ENCODE measurements at regions not wholly inside any gene's neighbourhood (a gene's known extent, or its start where the extent isn't known, plus 50 kb on each side); places are given as distances from the start of the nearest gene placed in this dataset.

- Histone ChIP-seq H3K9me2 (replicated peaks; ENCODE audit: insufficient read depth, low read length) (no peaks in the 10 kb centered on the region), H3K4me2 (ENCODE audit: low read depth, low read length, poor library complexity, severe bottlenecking) (no peak overlapping the region), H3K4me1 (ENCODE audit: low read length) (no peaks in the 10 kb centered on the region), H4K20me1 (ENCODE audit: insufficient read depth, low read depth, low read length) (no peaks in the 10 kb centered on the region), H2AFZ (ENCODE audit: low read length) (no peak overlapping the region), H3K9ac (ENCODE audit: low read length) (no peak overlapping the region), H3K27ac (ENCODE audit: low read length) (no peak overlapping the region), H3K4me3 (ENCODE audit: low read length) (no peak overlapping the region), H3K27me3 (ENCODE audit: low read length) (no peaks in the 10 kb centered on the region), H3K79me2 (ENCODE audit: low read length) (no peaks in the 10 kb centered on the region), H3K36me3 (ENCODE audit: insufficient read depth, low read length) (no peaks in the 10 kb centered on the region), H3K9me3 (ENCODE audit: low read length) (no peaks in the 10 kb centered on the region)
- DNase-seq, result no peak
These were observed 197.6 kb downstream of the BCOR start for GRCh38 chrX:39899856-39900776.

DNA sequence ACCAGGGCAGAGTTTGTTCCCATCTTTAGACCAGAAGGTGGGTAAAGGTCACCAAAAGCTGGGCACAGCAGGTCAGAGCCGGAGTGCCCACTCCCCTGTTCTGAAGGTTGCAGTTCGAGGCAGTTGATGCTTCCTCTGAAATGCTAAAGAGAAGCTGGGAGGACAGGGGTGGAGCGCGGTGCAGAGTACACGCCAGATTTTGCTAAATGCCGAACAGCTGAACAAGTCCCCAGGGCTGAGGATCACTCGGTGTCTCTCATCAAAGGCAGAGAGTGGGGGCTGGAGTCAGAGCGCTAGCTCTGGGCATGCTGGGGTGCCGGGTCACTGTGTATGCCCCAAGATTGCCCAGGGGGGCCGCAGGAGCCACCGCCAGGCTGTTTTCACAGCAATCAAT, 197.0 kb downstream of the BCOR start:
- Histone ChIP-seq H3K27me3 (ENCODE audit: low read length) (no peaks in the 10 kb centered on the region), H2AFZ (ENCODE audit: low read length) (no peak overlapping the region), H3K4me1 (ENCODE audit: low read length) (no peaks in the 10 kb centered on the region)

DNA sequence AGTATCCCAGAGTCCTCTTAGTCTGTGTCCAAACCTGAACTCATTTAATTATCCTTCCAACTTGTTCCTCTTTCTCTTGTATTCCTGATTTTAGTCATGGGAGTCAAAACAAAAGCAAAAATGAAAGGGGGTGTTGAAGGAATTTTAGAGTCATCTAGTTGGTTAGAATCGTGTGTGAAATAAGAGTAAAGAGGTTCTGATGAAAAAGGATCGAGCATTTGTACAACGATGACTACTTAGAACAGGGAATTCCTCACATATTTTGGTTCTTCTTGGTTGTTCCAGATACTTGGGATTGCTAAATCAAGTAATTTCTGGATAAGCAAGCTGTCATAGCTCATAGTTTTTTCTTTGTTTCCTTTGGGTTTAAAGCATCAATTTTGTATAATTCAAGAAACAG, 194.4 kb downstream of the BCOR start:
- Histone ChIP-seq H3K4me3 (ENCODE audit: low read length) (no peak overlapping the region), H3K4me2 (ENCODE audit: low read depth, low read length, poor library complexity, severe bottlenecking) (no peak overlapping the region), H3K9me2 (replicated peaks; ENCODE audit: insufficient read depth, low read length) (no peaks in the 10 kb centered on the region), H2AFZ (ENCODE audit: low read length) (no peak overlapping the region), H3K27ac (ENCODE audit: low read length) (no peak overlapping the region), H3K27me3 (ENCODE audit: low read length) (no peaks in the 10 kb centered on the region), H3K79me2 (ENCODE audit: low read length) (no peaks in the 10 kb centered on the region), H3K4me1 (ENCODE audit: low read length) (no peaks in the 10 kb centered on the region), H3K9ac (ENCODE audit: low read length) (no peak overlapping the region), H4K20me1 (ENCODE audit: insufficient read depth, low read depth, low read length) (no peaks in the 10 kb centered on the region), H3K9me3 (ENCODE audit: low read length) (no peaks in the 10 kb centered on the region), H3K36me3 (ENCODE audit: insufficient read depth, low read length) (no peaks in the 10 kb centered on the region)
- DNase-seq, result no peak

More for the DNA sequence above, 197.0 kb downstream of the BCOR start:
- Histone ChIP-seq H3K36me3 (ENCODE audit: insufficient read depth, low read length) (no peaks in the 10 kb centered on the region), H3K27ac (ENCODE audit: low read length) (no peak overlapping the region), H3K9me2 (replicated peaks; ENCODE audit: insufficient read depth, low read length) (no peaks in the 10 kb centered on the region), H4K20me1 (ENCODE audit: insufficient read depth, low read depth, low read length) (no peaks in the 10 kb centered on the region), H3K4me2 (ENCODE audit: low read depth, low read length, poor library complexity, severe bottlenecking) (no peak overlapping the region), H3K4me3 (ENCODE audit: low read length) (no peak overlapping the region), H3K9me3 (ENCODE audit: low read length) (no peaks in the 10 kb centered on the region), H3K9ac (ENCODE audit: low read length) (no peak overlapping the region), H3K79me2 (ENCODE audit: low read length) (no peaks in the 10 kb centered on the region)
- no peak for DNase-seq

- H3K27me3 ChIP-seq (ENCODE audit: low read length), result no peaks in the 10 kb centered on the region
- DNase-seq, result no peak
These were observed 193.8 kb downstream of the BCOR start for GRCh38 chrX:39903937-39904336.

DNA sequence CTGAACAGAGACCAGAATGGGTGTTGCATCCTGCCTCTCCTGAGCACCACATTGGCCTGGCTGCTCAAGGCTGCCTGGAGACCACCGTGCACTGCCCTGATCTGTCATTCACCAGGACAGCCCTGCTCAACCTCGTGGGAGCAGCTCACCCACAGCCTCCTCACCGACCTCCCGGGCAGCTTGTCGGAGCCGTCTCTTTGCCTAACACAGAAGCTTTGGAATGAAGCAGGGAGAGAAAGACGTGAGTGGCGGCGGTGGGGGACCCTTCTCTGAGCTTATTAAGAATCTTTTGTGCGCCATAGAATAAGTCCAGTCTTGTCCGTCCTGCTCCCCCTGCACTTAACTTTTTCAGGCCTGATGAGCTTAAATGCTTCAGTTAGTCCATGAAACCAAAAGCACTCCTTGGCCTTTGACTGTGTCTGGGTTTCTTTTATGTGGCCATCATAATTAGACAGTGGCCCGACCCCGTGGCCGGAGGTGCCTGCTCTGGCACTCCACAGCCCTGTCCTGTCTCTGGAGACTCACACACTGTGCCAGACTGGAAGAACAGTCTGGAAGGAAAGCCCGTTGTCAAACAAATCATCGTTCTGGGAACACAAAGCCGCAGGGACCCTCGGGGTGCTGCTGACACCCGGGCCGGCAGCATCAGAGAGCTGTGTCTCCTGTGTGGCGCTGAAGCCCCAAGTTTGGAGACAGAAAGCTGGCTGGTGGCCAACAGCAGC, 192.8 kb downstream of the BCOR start:
- H3K27me3 ChIP-seq (ENCODE audit: low read length), result no peaks in the 10 kb centered on the region
- H3K9me2 ChIP-seq (replicated peaks; ENCODE audit: insufficient read depth, low read length), result no peaks in the 10 kb centered on the region
- H3K9ac ChIP-seq (ENCODE audit: low read length), result no peak overlapping the region
- no peak for DNase-seq
- no peaks in the 10 kb centered on the region for H3K4me1 ChIP-seq (ENCODE audit: low read length)
- no peak overlapping the region for H3K4me2 ChIP-seq (ENCODE audit: low read depth, low read length, poor library complexity, severe bottlenecking)
- H3K36me3 ChIP-seq (ENCODE audit: insufficient read depth, low read length), result no peaks in the 10 kb centered on the region
- H3K79me2 ChIP-seq (ENCODE audit: low read length), result no peaks in the 10 kb centered on the region
- no peak overlapping the region for H3K4me3 ChIP-seq (ENCODE audit: low read length)
- H3K27ac ChIP-seq (ENCODE audit: low read length), result no peak overlapping the region
- H3K9me3 ChIP-seq (ENCODE audit: low read length), result no peaks in the 10 kb centered on the region
- no peak overlapping the region for H2AFZ ChIP-seq (ENCODE audit: low read length)
- H4K20me1 ChIP-seq (ENCODE audit: insufficient read depth, low read depth, low read length), result no peaks in the 10 kb centered on the region

More at GRCh38 chrX:39903937-39904336, 193.8 kb downstream of the BCOR start:
- Histone ChIP-seq H3K9me3 (ENCODE audit: low read length) (no peaks in the 10 kb centered on the region), H3K4me1 (ENCODE audit: low read length) (no peaks in the 10 kb centered on the region), H3K4me2 (ENCODE audit: low read depth, low read length, poor library complexity, severe bottlenecking) (no peak overlapping the region), H3K9me2 (replicated peaks; ENCODE audit: insufficient read depth, low read length) (no peaks in the 10 kb centered on the region), H4K20me1 (ENCODE audit: insufficient read depth, low read depth, low read length) (no peaks in the 10 kb centered on the region), H3K9ac (ENCODE audit: low read length) (no peak overlapping the region), H3K79me2 (ENCODE audit: low read length) (no peaks in the 10 kb centered on the region), H2AFZ (ENCODE audit: low read length) (no peak overlapping the region), H3K36me3 (ENCODE audit: insufficient read depth, low read length) (no peaks in the 10 kb centered on the region), H3K27ac (ENCODE audit: low read length) (no peak overlapping the region), H3K4me3 (ENCODE audit: low read length) (no peak overlapping the region)

DNA sequence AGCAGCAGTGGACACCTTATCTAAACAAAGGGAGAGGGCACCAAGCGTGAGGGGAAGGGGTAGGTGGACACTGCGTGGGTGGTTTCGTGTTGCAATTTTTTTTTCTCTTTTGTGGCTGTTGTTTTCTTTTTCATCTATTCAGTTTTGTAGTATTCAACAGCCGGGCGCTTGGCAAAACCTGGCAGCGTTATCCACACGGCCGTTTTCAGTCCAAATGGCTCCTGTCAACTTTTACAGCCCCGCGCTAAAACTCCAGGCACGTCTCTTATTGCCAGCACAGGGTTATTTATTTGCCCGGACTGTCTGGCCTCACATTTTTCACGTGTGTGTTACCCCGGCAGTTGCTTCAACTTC, 192.2 kb downstream of the BCOR start:
- Histone ChIP-seq H3K79me2 (ENCODE audit: low read length) (no peaks in the 10 kb centered on the region), H3K4me2 (ENCODE audit: low read depth, low read length, poor library complexity, severe bottlenecking) (no peak overlapping the region), H2AFZ (ENCODE audit: low read length) (no peak overlapping the region), H3K27ac (ENCODE audit: low read length) (no peak overlapping the region), H3K9me3 (ENCODE audit: low read length) (no peaks in the 10 kb centered on the region), H3K27me3 (ENCODE audit: low read length) (no peaks in the 10 kb centered on the region), H3K9ac (ENCODE audit: low read length) (no peak overlapping the region), H3K9me2 (replicated peaks; ENCODE audit: insufficient read depth, low read length) (no peaks in the 10 kb centered on the region), H3K36me3 (ENCODE audit: insufficient read depth, low read length) (no peaks in the 10 kb centered on the region), H3K4me1 (ENCODE audit: low read length) (no peaks in the 10 kb centered on the region), H4K20me1 (ENCODE audit: insufficient read depth, low read depth, low read length) (no peaks in the 10 kb centered on the region), H3K4me3 (ENCODE audit: low read length) (no peak overlapping the region)
- no peak for DNase-seq

DNA sequence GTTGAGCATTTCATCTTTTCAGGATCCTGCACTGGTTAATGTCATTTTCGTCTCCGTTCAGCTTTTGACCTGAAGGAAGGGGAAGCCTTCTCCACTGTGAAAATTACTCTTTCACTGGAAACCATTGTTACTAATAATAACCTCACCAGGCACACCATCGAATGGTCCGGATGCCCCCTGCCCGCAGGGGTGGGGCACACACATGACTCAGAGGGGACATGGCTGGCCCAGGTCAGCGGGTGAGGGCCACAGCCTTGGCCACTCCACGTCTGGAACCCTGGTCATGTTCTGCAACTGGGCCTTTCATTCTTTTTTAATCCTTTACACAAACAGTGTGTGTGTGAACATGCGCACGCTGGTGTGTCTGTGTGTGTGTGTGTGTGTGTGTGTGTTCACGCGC, 191.8 kb downstream of the BCOR start:
- Histone ChIP-seq H4K20me1 (ENCODE audit: insufficient read depth, low read depth, low read length) (no peaks in the 10 kb centered on the region), H3K79me2 (ENCODE audit: low read length) (no peaks in the 10 kb centered on the region), H3K4me2 (ENCODE audit: low read depth, low read length, poor library complexity, severe bottlenecking) (no peak overlapping the region), H3K9ac (ENCODE audit: low read length) (no peak overlapping the region), H3K27me3 (ENCODE audit: low read length) (no peaks in the 10 kb centered on the region), H3K9me2 (replicated peaks; ENCODE audit: insufficient read depth, low read length) (no peaks in the 10 kb centered on the region), H3K9me3 (ENCODE audit: low read length) (no peaks in the 10 kb centered on the region), H3K4me3 (ENCODE audit: low read length) (no peak overlapping the region), H2AFZ (ENCODE audit: low read length) (no peak overlapping the region), H3K4me1 (ENCODE audit: low read length) (no peaks in the 10 kb centered on the region), H3K36me3 (ENCODE audit: insufficient read depth, low read length) (no peaks in the 10 kb centered on the region), H3K27ac (ENCODE audit: low read length) (no peak overlapping the region)
- no peak for DNase-seq

- no peak overlapping the region for H3K4me3 ChIP-seq (ENCODE audit: low read length)
- no peak overlapping the region for H3K4me2 ChIP-seq (ENCODE audit: low read depth, low read length, poor library complexity, severe bottlenecking)
- no peaks in the 10 kb centered on the region for H3K36me3 ChIP-seq (ENCODE audit: insufficient read depth, low read length)
- no peaks in the 10 kb centered on the region for H3K79me2 ChIP-seq (ENCODE audit: low read length)
- H3K9me2 ChIP-seq (replicated peaks; ENCODE audit: insufficient read depth, low read length), result no peaks in the 10 kb centered on the region
- H3K4me1 ChIP-seq (ENCODE audit: low read length), result no peaks in the 10 kb centered on the region
- H3K9me3 ChIP-seq (ENCODE audit: low read length), result no peaks in the 10 kb centered on the region
- no peak overlapping the region for H3K9ac ChIP-seq (ENCODE audit: low read length)
- no peak for DNase-seq
- no peak overlapping the region for H3K27ac ChIP-seq (ENCODE audit: low read length)
- no peaks in the 10 kb centered on the region for H3K27me3 ChIP-seq (ENCODE audit: low read length)
- H4K20me1 ChIP-seq (ENCODE audit: insufficient read depth, low read depth, low read length), result no peaks in the 10 kb centered on the region
- H2AFZ ChIP-seq (ENCODE audit: low read length), result no peak overlapping the region
These were observed 189.6 kb downstream of the BCOR start for GRCh38 chrX:39907964-39908661.

All from Karpas-422 (cell line).